Neural cell (in vitro differentiated cells): ENCODE measurements at regions not wholly inside any gene's neighbourhood (a gene's known extent, or its start where the extent isn't known, plus 50 kb on each side); places are given as distances from the start of the nearest gene placed in this dataset.

Experiments used
- EP300 ChIP-seq: fragments of 450-650 bp; conservative IDR thresholded peaks from 2 replicates; pipeline ENCODE4 v1.6.1; 2014; ENCODE audit warnings: antibody characterized with exemption, mild to moderate bottlenecking, moderate library complexity; ENCODE audit not compliant: poor library complexity, severe bottlenecking
- EZH2 ChIP-seq: fragments of 200-600, 300-800 bp; shearing (Covaris generic), sonication (generic); IDR thresholded peaks from 2 replicates; pipeline ENCODE4 v1.6.1; 2014; ENCODE audit warnings: antibody characterized with exemption, low read length, borderline replicate concordance, mild to moderate bottlenecking; ENCODE audit not compliant: insufficient read depth, poor library complexity, severe bottlenecking
- MXI1 ChIP-seq: fragments of 450-650 bp; conservative IDR thresholded peaks from 2 replicates; pipeline ENCODE4 v1.6.1; 2014; ENCODE audit warnings: antibody characterized with exemption, mild to moderate bottlenecking; ENCODE audit not compliant: poor library complexity, severe bottlenecking
- POLR2AphosphoS5 ChIP-seq: IDR thresholded peaks from 2 replicates; pipeline ENCODE4 v1.6.1; 2012
- RAD21 ChIP-seq: fragments of 450-650 bp; conservative IDR thresholded peaks from 2 replicates; pipeline ENCODE4 v1.6.1; 2014; ENCODE audit warnings: antibody characterized with exemption, mild to moderate bottlenecking, moderate library complexity
- SMC3 ChIP-seq: fragments of 450-650 bp; conservative IDR thresholded peaks from 2 replicates; pipeline ENCODE4 v1.6.1; 2014; ENCODE audit warnings: antibody characterized with exemption, mild to moderate bottlenecking, moderate library complexity; ENCODE audit not compliant: poor library complexity
- TAF1 ChIP-seq: IDR thresholded peaks from 2 replicates; pipeline ENCODE4 v1.6.1; 2012; ENCODE audit warnings: low read depth
- TF ChIP-seq, protein P1 (sequence below): IDR thresholded peaks from 2 replicates; pipeline ENCODE4 v1.6.1; 2012; ENCODE audit warnings: borderline replicate concordance
- TF ChIP-seq, protein P2 (sequence below): fragments of 450-650 bp; IDR thresholded peaks from 2 replicates; pipeline ENCODE4 v1.5.1; 2014; ENCODE audit warnings: antibody characterized with exemption, mild to moderate bottlenecking, moderate library complexity; ENCODE audit not compliant: poor library complexity, severe bottlenecking

DNA sequence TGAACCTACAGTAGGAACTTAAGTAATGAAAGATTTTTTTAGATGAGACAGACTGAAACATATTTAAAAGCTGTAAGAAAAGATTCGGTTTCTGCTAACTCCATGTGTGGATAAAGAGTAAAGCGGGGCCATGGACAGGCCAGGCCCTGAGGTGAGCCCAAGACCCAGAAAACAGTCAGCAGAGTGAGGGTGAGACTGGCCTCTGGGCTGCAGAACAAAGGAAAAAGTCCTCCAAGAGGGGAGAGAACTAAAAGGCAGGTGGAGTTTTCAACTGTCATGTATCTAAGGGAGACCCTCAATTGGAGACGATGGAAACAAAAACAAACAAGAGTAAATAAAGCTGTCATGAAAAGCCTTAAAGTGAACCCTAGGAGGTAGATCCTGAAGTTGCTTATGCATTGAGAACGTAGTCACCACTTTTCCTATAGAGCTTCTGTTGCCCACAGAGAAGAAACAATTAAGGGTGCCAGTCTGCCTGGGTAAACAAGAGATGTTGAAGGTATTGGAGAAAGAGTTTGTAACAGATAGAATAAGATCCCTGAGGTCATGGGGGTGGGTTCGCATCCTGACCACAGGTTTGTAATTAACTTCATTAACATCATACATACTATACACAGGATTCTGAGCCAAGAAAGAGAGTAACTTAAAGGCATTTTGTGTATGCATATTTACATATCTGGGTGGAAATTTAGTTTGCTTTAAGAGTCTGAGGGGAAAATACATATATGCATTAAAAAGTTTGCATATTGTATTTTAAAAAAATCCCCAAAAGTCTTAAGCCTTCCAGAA, 268.7 kb upstream of the PDE3A start:
- TF ChIP-seq, protein P1, sequence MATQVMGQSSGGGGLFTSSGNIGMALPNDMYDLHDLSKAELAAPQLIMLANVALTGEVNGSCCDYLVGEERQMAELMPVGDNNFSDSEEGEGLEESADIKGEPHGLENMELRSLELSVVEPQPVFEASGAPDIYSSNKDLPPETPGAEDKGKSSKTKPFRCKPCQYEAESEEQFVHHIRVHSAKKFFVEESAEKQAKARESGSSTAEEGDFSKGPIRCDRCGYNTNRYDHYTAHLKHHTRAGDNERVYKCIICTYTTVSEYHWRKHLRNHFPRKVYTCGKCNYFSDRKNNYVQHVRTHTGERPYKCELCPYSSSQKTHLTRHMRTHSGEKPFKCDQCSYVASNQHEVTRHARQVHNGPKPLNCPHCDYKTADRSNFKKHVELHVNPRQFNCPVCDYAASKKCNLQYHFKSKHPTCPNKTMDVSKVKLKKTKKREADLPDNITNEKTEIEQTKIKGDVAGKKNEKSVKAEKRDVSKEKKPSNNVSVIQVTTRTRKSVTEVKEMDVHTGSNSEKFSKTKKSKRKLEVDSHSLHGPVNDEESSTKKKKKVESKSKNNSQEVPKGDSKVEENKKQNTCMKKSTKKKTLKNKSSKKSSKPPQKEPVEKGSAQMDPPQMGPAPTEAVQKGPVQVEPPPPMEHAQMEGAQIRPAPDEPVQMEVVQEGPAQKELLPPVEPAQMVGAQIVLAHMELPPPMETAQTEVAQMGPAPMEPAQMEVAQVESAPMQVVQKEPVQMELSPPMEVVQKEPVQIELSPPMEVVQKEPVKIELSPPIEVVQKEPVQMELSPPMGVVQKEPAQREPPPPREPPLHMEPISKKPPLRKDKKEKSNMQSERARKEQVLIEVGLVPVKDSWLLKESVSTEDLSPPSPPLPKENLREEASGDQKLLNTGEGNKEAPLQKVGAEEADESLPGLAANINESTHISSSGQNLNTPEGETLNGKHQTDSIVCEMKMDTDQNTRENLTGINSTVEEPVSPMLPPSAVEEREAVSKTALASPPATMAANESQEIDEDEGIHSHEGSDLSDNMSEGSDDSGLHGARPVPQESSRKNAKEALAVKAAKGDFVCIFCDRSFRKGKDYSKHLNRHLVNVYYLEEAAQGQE = no peak
- TF ChIP-seq RAD21 (no peak), EZH2 (no peak), EP300 (no peak), TAF1 (no peak), POLR2AphosphoS5 (no peak), SMC3 (no peak), MXI1 (no peak)
- TF ChIP-seq, protein P2, sequence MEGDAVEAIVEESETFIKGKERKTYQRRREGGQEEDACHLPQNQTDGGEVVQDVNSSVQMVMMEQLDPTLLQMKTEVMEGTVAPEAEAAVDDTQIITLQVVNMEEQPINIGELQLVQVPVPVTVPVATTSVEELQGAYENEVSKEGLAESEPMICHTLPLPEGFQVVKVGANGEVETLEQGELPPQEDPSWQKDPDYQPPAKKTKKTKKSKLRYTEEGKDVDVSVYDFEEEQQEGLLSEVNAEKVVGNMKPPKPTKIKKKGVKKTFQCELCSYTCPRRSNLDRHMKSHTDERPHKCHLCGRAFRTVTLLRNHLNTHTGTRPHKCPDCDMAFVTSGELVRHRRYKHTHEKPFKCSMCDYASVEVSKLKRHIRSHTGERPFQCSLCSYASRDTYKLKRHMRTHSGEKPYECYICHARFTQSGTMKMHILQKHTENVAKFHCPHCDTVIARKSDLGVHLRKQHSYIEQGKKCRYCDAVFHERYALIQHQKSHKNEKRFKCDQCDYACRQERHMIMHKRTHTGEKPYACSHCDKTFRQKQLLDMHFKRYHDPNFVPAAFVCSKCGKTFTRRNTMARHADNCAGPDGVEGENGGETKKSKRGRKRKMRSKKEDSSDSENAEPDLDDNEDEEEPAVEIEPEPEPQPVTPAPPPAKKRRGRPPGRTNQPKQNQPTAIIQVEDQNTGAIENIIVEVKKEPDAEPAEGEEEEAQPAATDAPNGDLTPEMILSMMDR = no peak
